H1 (cell line): ENCODE measurements at regions not wholly inside any gene's neighbourhood (a gene's known extent, or its start where the extent isn't known, plus 50 kb on each side); places are given as distances from the start of the nearest gene placed in this dataset.

Experiments used
- CTCF ChIA-PET: fragments of 300-600 bp; sonication (Branson Sonifier 250); formaldehyde crosslinking; loops from one replicate; lab custom pipeline; 2021; ENCODE audit not compliant: partially characterized antibody; lab: Charles Lee
- POLR2A ChIA-PET: fragments of 300-600 bp; sonication (Branson Sonifier 250); formaldehyde crosslinking; loops from one replicate; lab custom pipeline; 2021; ENCODE audit warnings: inconsistent platforms; ENCODE audit not compliant: partially characterized antibody; lab: Charles Lee
- DNase-seq, 2 experiments: peaks; one replicate each; pipeline versions ENCODE4 v3.0.0 to v3.0.0-alpha.2; 2010 to 2022; ENCODE audit warnings: low spot score in 2 of 2, low read depth in 1 of 2, mixed read lengths in 1 of 2
- FAIRE-seq: peaks from 2 replicates; lab custom pipeline; 2011; peaks lifted over from hg19 to GRCh38; lab: Jason Lieb, UNC
- H2AFZ ChIP-seq: 2 replicates; pipeline ENCODE4 v1.8.1; 2012; ENCODE audit warnings: low read length, inconsistent platforms
- H2AK5ac ChIP-seq: 2 replicates; pipeline ENCODE4 v1.6.1; 2013; ENCODE audit warnings: low read depth, low read length
- H2BK120ac ChIP-seq: replicated peaks from 2 replicates; pipeline ENCODE3; 2013; ENCODE audit warnings: low read depth, low read length, inconsistent platforms
- H2BK12ac ChIP-seq: 2 replicates; pipeline ENCODE4 v1.6.1; 2013; ENCODE audit warnings: low read depth, low read length
- H2BK15ac ChIP-seq: 2 replicates; pipeline ENCODE4 v1.6.1; 2013; ENCODE audit warnings: low read length
- H2BK20ac ChIP-seq: 2 replicates; pipeline ENCODE4 v1.6.1; 2013; ENCODE audit warnings: low read length
- H2BK5ac ChIP-seq: 2 replicates; pipeline ENCODE4 v1.6.1; 2013; ENCODE audit warnings: low read depth, low read length
- H3K14ac ChIP-seq: 2 replicates; pipeline ENCODE4 v1.6.1; 2013; ENCODE audit warnings: inconsistent platforms; ENCODE audit not compliant: insufficient read length
- H3K18ac ChIP-seq: 2 replicates; pipeline ENCODE4 v1.6.1; 2013; ENCODE audit warnings: low read length; ENCODE audit errors: extremely low read depth
- H3K23ac ChIP-seq: 2 replicates; pipeline ENCODE4 v1.6.1; 2013; ENCODE audit warnings: inconsistent platforms; ENCODE audit not compliant: insufficient read length
- H3K23me2 ChIP-seq: 2 replicates; pipeline ENCODE4 v1.6.1; 2013; ENCODE audit warnings: low read depth, low read length
- H3K27ac ChIP-seq: 2 replicates; pipeline ENCODE4 v1.6.1; 2011; ENCODE audit warnings: low read depth, low read length, inconsistent platforms
- H3K27me3 ChIP-seq, 4 experiments: replicated peaks in 1 of 4; 1 replicate in 1 of 4; 2 replicates in 3 of 4; pipeline versions ENCODE4 v1.6.1 to v1.8.1; 2011 to 2013; ENCODE audit warnings: low read length in 3 of 4, mild to moderate bottlenecking in 3 of 4, inconsistent platforms in 2 of 4, mixed read lengths in 2 of 4, moderate library complexity in 1 of 4; ENCODE audit not compliant: control insufficient read depth in 3 of 4, insufficient read depth in 3 of 4; ENCODE audit errors: extremely low read depth in 1 of 4
- H3K36me3 ChIP-seq, 4 experiments: 2 replicates each; pipeline versions ENCODE4 v1.6.1 to v1.8.1; 2011 to 2013; ENCODE audit warnings: mild to moderate bottlenecking in 4 of 4, low read length in 3 of 4, moderate library complexity in 2 of 4, control low read depth in 1 of 4, inconsistent platforms in 1 of 4; ENCODE audit not compliant: insufficient read depth in 4 of 4, control insufficient read depth in 2 of 4
- H3K4ac ChIP-seq: replicated peaks from 2 replicates; pipeline ENCODE3; 2013; ENCODE audit warnings: low read length, low read depth, mixed read lengths, inconsistent platforms; ENCODE audit not compliant: insufficient read length
- H3K4me1 ChIP-seq, 4 experiments: replicated peaks in 1 of 4; 1 replicate in 1 of 4; 2 replicates in 3 of 4; pipeline versions ENCODE4 v1.6.1 to v1.8.1; 2011 to 2013; ENCODE audit warnings: low read length in 3 of 4, inconsistent platforms in 2 of 4, mixed read lengths in 1 of 4; ENCODE audit not compliant: insufficient read depth in 4 of 4, control insufficient read depth in 3 of 4
- H3K4me2 ChIP-seq, 2 experiments: 2 replicates each; pipeline versions ENCODE4 v1.6.1 to v1.8.1; 2011 to 2013; ENCODE audit warnings: low read depth in 2 of 2, low read length in 2 of 2, control low read depth in 1 of 2, inconsistent platforms in 1 of 2, mild to moderate bottlenecking in 1 of 2; ENCODE audit not compliant: insufficient read depth in 1 of 2
- H3K4me3 ChIP-seq, 4 experiments: fragments of 200-600, 300-600 bp in 1 of 4; sonication (generic), shearing (Covaris generic), sonication (Bioruptor Twin) in 1 of 4; 2 replicates each; pipeline versions ENCODE4 v1.5.1 to v1.8.1; 2011 to 2016; ENCODE audit warnings: low read length in 4 of 4, low read depth in 3 of 4, control low read depth in 2 of 4, inconsistent platforms in 2 of 4, mild to moderate bottlenecking in 2 of 4, mixed read lengths in 1 of 4, moderate library complexity in 1 of 4; ENCODE audit not compliant: insufficient read depth in 2 of 4; ENCODE audit errors: extremely low read depth in 1 of 4
- H3K56ac ChIP-seq: replicated peaks from 2 replicates; pipeline ENCODE3; 2013; ENCODE audit warnings: low read depth, mild to moderate bottlenecking, mixed read lengths, low read length, inconsistent platforms; ENCODE audit not compliant: insufficient read length
- H3K79me1 ChIP-seq: 2 replicates; pipeline ENCODE4 v1.6.1; 2013; ENCODE audit warnings: low read depth, low read length, control low read depth
- H3K79me2 ChIP-seq, 2 experiments: 2 replicates each; pipeline versions ENCODE4 v1.6.1 to v1.8.1; 2012 to 2013; ENCODE audit warnings: low read length in 2 of 2, mild to moderate bottlenecking in 2 of 2, inconsistent platforms in 1 of 2; ENCODE audit not compliant: insufficient read depth in 2 of 2, control insufficient read depth in 1 of 2
- H3K9ac ChIP-seq, 4 experiments: replicated peaks in 1 of 4; 1 replicate in 1 of 4; 2 replicates in 3 of 4; pipeline versions ENCODE4 v1.6.1 to v1.8.1; 2011 to 2013; ENCODE audit warnings: low read depth in 3 of 4, low read length in 3 of 4, control low read depth in 2 of 4, mild to moderate bottlenecking in 2 of 4, moderate library complexity in 2 of 4, inconsistent platforms in 1 of 4; ENCODE audit errors: extremely low read depth in 1 of 4
- H3K9me3 ChIP-seq, 2 experiments: 2 replicates each; pipeline versions ENCODE4 v1.6.1 to v1.8.1; 2012 to 2013; ENCODE audit warnings: mild to moderate bottlenecking in 2 of 2, moderate library complexity in 2 of 2, control low read depth in 1 of 2, inconsistent platforms in 1 of 2, low read depth in 1 of 2, low read length in 1 of 2, mixed read lengths in 1 of 2; ENCODE audit not compliant: insufficient read depth in 2 of 2
- H4K20me1 ChIP-seq, 2 experiments: replicated peaks in 1 of 2; 2 replicates each; pipeline versions ENCODE3 to v1.8.1; 2011 to 2013; ENCODE audit warnings: inconsistent platforms in 2 of 2, low read length in 2 of 2, mild to moderate bottlenecking in 1 of 2; ENCODE audit not compliant: insufficient read depth in 2 of 2, control insufficient read depth in 1 of 2
- H4K5ac ChIP-seq: 2 replicates; pipeline ENCODE4 v1.6.1; 2013; ENCODE audit warnings: low read length, low read depth, mixed read lengths, inconsistent platforms; ENCODE audit not compliant: insufficient read length
- H4K8ac ChIP-seq: 2 replicates; pipeline ENCODE4 v1.8.0; 2013; ENCODE audit warnings: mild to moderate bottlenecking, moderate library complexity, low read length, inconsistent platforms; ENCODE audit not compliant: insufficient read depth; ENCODE audit errors: extremely low read depth
- H4K91ac ChIP-seq: replicated peaks from 2 replicates; pipeline ENCODE3; 2013; ENCODE audit warnings: low read length, mixed read lengths, inconsistent platforms; ENCODE audit not compliant: insufficient read length
- CEBPB ChIP-seq: IDR thresholded peaks from 2 replicates; pipeline ENCODE4 v1.6.1; 2012; ENCODE audit warnings: low read depth, low read length
- CTBP2 ChIP-seq: IDR thresholded peaks from 2 replicates; pipeline ENCODE4 v1.7.0; 2011; ENCODE audit warnings: borderline replicate concordance, mild to moderate bottlenecking, moderate library complexity, mixed read lengths, low read length; ENCODE audit not compliant: insufficient read depth, insufficient read length
- GTF2F1 ChIP-seq: IDR thresholded peaks from 2 replicates; pipeline ENCODE4 v1.6.1; 2012; ENCODE audit warnings: low read depth, low read length, improper control_type of control experiment, borderline replicate concordance
- NANOG ChIP-seq: IDR thresholded peaks from 2 replicates; pipeline ENCODE4 v1.6.1; 2011; ENCODE audit warnings: low read length, low read depth, mild to moderate bottlenecking, inconsistent platforms; ENCODE audit not compliant: insufficient read depth, poor library complexity, severe bottlenecking
- RBBP5 ChIP-seq: IDR thresholded peaks from 2 replicates; pipeline ENCODE4 v1.7.1; 2012; ENCODE audit warnings: low read depth, mild to moderate bottlenecking, inconsistent platforms, low read length, moderate library complexity, borderline replicate concordance
- SP1 ChIP-seq: IDR thresholded peaks from 2 replicates; pipeline ENCODE4 v1.6.1; 2011; ENCODE audit warnings: low read depth, low read length
- WGBS, 2 experiments: shearing (Covaris generic) in 1 of 2; methylation state at CpG; one replicate each; pipeline versions ENCODE4 v1.1.6 to v1.1.7; 2013 to 2015; ENCODE audit warnings: low lambda C conversion rate in 2 of 2, mixed read lengths in 2 of 2, inconsistent platforms in 1 of 2, low coverage in 1 of 2, missing lambda C conversion rate in 1 of 2; ENCODE audit not compliant: insufficient replicate concordance in 2 of 2, insufficient coverage in 1 of 2, insufficient read length in 1 of 2; ENCODE audit errors: extremely low coverage in 1 of 2, missing lambda C conversion rate in 1 of 2; 5-methylcytosine and 5-hydroxymethylcytosine counted together
- TF ChIP-seq, protein P1 (sequence below): IDR thresholded peaks from 2 replicates; pipeline ENCODE4 v1.6.1; 2012; ENCODE audit warnings: low read length, inconsistent platforms
- TF ChIP-seq, protein P2 (sequence below): IDR thresholded peaks from 2 replicates; pipeline ENCODE4 v1.6.1; 2012; ENCODE audit warnings: inconsistent platforms

DNA sequence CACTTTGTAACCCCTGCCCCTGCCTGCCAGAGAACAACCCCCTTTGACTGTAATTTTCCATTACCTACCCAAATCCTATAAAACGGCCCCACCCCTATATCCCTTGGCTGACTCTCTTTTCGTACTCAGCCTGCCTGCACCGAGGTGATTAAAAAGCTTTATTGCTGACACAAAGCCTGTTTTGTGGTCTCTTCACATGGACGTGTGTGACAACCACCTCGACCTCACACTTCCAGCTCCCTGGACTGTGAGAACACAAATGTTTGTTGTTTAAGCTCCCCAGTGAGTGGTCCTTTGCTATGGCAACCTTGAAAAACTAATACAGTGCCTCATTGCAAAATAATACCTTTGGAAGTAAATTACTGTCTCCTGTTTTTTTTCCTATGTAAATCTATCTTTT is 299.2 kb upstream of the POU1F1 start:
- no peak overlapping the region for H3K56ac ChIP-seq
- no peak overlapping the region for H2BK120ac ChIP-seq
- no peak for DNase-seq
- no peak overlapping the region for H2AK5ac ChIP-seq
- no peak overlapping the region for H3K14ac ChIP-seq
- no peak overlapping the region for H4K8ac ChIP-seq
- CTCF ChIA-PET = no interaction called here
- no peak overlapping the region for H2BK5ac ChIP-seq
- no peak overlapping the region for H4K5ac ChIP-seq
- no peak for FAIRE-seq
- no peak overlapping the region for H3K4me2 ChIP-seq
- H3K9me3 ChIP-seq = no peaks in the 10 kb centered on the region
- H3K4me3 ChIP-seq = no peak overlapping the region
- H3K18ac ChIP-seq = no peak overlapping the region
- H3K4ac ChIP-seq = no peak overlapping the region
- peaks cover 0 to 3% (median 0%) of the 10 kb centered on the region in 4 experiments; a peak in 1 of 7 replicates for H3K4me1 ChIP-seq
- H3K9ac ChIP-seq = no peak overlapping the region
- POLR2A ChIA-PET = no interaction called here
- no peaks in the 10 kb centered on the region for H3K23me2 ChIP-seq
- H3K79me2 ChIP-seq = no peaks in the 10 kb centered on the region
- H4K20me1 ChIP-seq = no peaks in the 10 kb centered on the region
- WGBS, 2 experiments = 80% methylated on average over 5 of the region's 5 CpGs; no CpG with 5 or more reads in 1 of the 2 experiments
- no peaks in the 10 kb centered on the region for H3K36me3 ChIP-seq
- no peaks in the 10 kb centered on the region for H3K27me3 ChIP-seq
- no peak overlapping the region for H2BK20ac ChIP-seq
- no peaks in the 10 kb centered on the region for H3K79me1 ChIP-seq
- no peak for TF ChIP-seq CEBPB
- no peak for TF ChIP-seq RBBP5
- TF ChIP-seq CTBP2 = no peak
- TF ChIP-seq NANOG = no peak
- no peak for TF ChIP-seq GTF2F1
- TF ChIP-seq, protein P1, sequence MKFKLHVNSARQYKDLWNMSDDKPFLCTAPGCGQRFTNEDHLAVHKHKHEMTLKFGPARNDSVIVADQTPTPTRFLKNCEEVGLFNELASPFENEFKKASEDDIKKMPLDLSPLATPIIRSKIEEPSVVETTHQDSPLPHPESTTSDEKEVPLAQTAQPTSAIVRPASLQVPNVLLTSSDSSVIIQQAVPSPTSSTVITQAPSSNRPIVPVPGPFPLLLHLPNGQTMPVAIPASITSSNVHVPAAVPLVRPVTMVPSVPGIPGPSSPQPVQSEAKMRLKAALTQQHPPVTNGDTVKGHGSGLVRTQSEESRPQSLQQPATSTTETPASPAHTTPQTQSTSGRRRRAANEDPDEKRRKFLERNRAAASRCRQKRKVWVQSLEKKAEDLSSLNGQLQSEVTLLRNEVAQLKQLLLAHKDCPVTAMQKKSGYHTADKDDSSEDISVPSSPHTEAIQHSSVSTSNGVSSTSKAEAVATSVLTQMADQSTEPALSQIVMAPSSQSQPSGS = no peak
- TF ChIP-seq, protein P2, sequence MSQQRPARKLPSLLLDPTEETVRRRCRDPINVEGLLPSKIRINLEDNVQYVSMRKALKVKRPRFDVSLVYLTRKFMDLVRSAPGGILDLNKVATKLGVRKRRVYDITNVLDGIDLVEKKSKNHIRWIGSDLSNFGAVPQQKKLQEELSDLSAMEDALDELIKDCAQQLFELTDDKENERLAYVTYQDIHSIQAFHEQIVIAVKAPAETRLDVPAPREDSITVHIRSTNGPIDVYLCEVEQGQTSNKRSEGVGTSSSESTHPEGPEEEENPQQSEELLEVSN = no peak
- no peak for TF ChIP-seq SP1
- no peak overlapping the region; the same call in 1 of the 2 replicates for H3K27ac ChIP-seq
- H2BK15ac ChIP-seq = no peak overlapping the region
- H3K23ac ChIP-seq = no peak overlapping the region
- no peak overlapping the region for H4K91ac ChIP-seq
- no peak overlapping the region for H2BK12ac ChIP-seq
- H2AFZ ChIP-seq = no peak overlapping the region
